GM23338 (cell line): ENCODE measurements at regions not wholly inside any gene's neighbourhood (a gene's known extent, or its start where the extent isn't known, plus 50 kb on each side); places are given as distances from the start of the nearest gene placed in this dataset.
A peak's percentile ranks its signal among the peaks of the same experiment; 100 is the strongest.

Source experiments
- ATAC-seq: fragments of 200-7000 bp; cut with Tn5 transposase; 3 replicates; pipeline ENCODE4 v1.9.1; 2020
- DNase-seq: peaks from one replicate; pipeline ENCODE4 v3.0.0-alpha.2; 2015; ENCODE audit warnings: low spot score
- H2AFZ ChIP-seq: fragments of 200-600 bp; sonication (generic); 2 replicates; pipeline ENCODE4 v1.8.0; 2016; ENCODE audit warnings: antibody characterized with exemption, mild to moderate bottlenecking, moderate library complexity
- H3F3A ChIP-seq: fragments of 200-600 bp; sonication (generic); replicated peaks from 2 replicates; pipeline ENCODE4 v1.8.0; 2017; ENCODE audit warnings: antibody characterized with exemption, mixed run types, low read depth
- H3K27ac ChIP-seq: fragments of 200-600 bp; sonication (generic); 2 replicates; pipeline ENCODE4 v1.6.1; 2016; ENCODE audit warnings: low read depth
- H3K27me3 ChIP-seq: fragments of 200-600 bp; sonication (generic); 2 replicates; pipeline ENCODE4 v1.8.0; 2016; ENCODE audit warnings: mild to moderate bottlenecking, mixed run types, moderate library complexity; ENCODE audit not compliant: insufficient read depth
- H3K36me3 ChIP-seq: fragments of 200-600 bp; sonication (generic); 2 replicates; pipeline ENCODE4 v1.8.0; 2016; ENCODE audit warnings: mild to moderate bottlenecking; ENCODE audit not compliant: insufficient read depth
- H3K4me1 ChIP-seq: fragments of 200-600 bp; sonication (generic); 2 replicates; pipeline ENCODE4 v1.8.0; 2016; ENCODE audit warnings: mild to moderate bottlenecking, moderate library complexity; ENCODE audit not compliant: insufficient read depth
- H3K4me2 ChIP-seq: fragments of 200-600 bp; sonication (generic); 2 replicates; pipeline ENCODE4 v1.7.1; 2017; ENCODE audit warnings: mixed run types
- H3K4me3 ChIP-seq: fragments of 200-600 bp; sonication (generic); 2 replicates; pipeline ENCODE4 v1.6.1; 2016; ENCODE audit warnings: mixed run types
- H3K79me2 ChIP-seq: fragments of 200-600 bp; sonication (generic); replicated peaks from 2 replicates; pipeline ENCODE4 v1.8.0; 2017; ENCODE audit warnings: mild to moderate bottlenecking; ENCODE audit not compliant: insufficient read depth
- H3K9me2 ChIP-seq: fragments of 200-600 bp; sonication (generic); 2 replicates; pipeline ENCODE4 v1.8.0; 2017; ENCODE audit not compliant: insufficient read depth
- H4K20me1 ChIP-seq: fragments of 200-600 bp; sonication (generic); replicated peaks from 2 replicates; pipeline ENCODE4 v1.8.0; 2017; ENCODE audit warnings: mild to moderate bottlenecking; ENCODE audit not compliant: insufficient read depth
- H3K27ac Mint-ChIP-seq: 2 replicates; pipeline ENCODE4 v1.8.0; 2020; ENCODE audit warnings: inconsistent platforms, mild to moderate bottlenecking, moderate library complexity, mixed read lengths
- H3K27me3 Mint-ChIP-seq: 3 replicates; pipeline ENCODE4 v1.8.0; 2022; ENCODE audit warnings: low read depth, mild to moderate bottlenecking, moderate library complexity, mixed read lengths, inconsistent platforms; ENCODE audit not compliant: insufficient read depth, poor library complexity
- H3K36me3 Mint-ChIP-seq: 3 replicates; pipeline ENCODE4 v1.8.0; 2021; ENCODE audit warnings: low read depth, mild to moderate bottlenecking, inconsistent platforms, moderate library complexity, mixed read lengths
- H3K4me1 Mint-ChIP-seq: 3 replicates; pipeline ENCODE4 v1.8.0; 2020; ENCODE audit warnings: mild to moderate bottlenecking, inconsistent platforms, mixed read lengths
- H3K4me3 Mint-ChIP-seq: 3 replicates; pipeline ENCODE4 v1.8.0; 2021; ENCODE audit warnings: moderate library complexity, mild to moderate bottlenecking, inconsistent platforms, mixed read lengths
- H3K9me3 Mint-ChIP-seq: 3 replicates; pipeline ENCODE4 v1.8.0; 2020; ENCODE audit warnings: moderate library complexity, mild to moderate bottlenecking, inconsistent platforms, mixed read lengths
- CREB1 ChIP-seq: fragments of 250-450 bp; sonication (Bioruptor Pico); IDR thresholded peaks from 2 replicates; pipeline ENCODE4 v1.5.0; 2020; ENCODE audit warnings: low read depth, mild to moderate bottlenecking, moderate library complexity
- EZH2phosphoT487 ChIP-seq: fragments of 200-600 bp; sonication (generic); IDR thresholded peaks from one replicate; pipeline ENCODE4 v1.8.1; 2018; ENCODE audit warnings: antibody characterized with exemption; ENCODE audit not compliant: unreplicated experiment
- NANOG ChIP-seq: IDR thresholded peaks from 2 replicates; pipeline ENCODE4 v1.6.1; 2016; ENCODE audit warnings: antibody characterized with exemption, borderline replicate concordance
- POLR2AphosphoS5 ChIP-seq: IDR thresholded peaks from 2 replicates; pipeline ENCODE4 v1.6.1; 2016; ENCODE audit warnings: antibody characterized with exemption, low read depth
- STAT1 ChIP-seq: IDR thresholded peaks from one replicate; pipeline ENCODE4 v1.6.1; 2016; ENCODE audit warnings: antibody characterized with exemption; ENCODE audit not compliant: unreplicated experiment
- ZNF114 ChIP-seq: fragments of 250-450 bp; sonication (Bioruptor Pico); IDR thresholded peaks from 2 replicates; pipeline ENCODE4 v1.5.0; 2020; ENCODE audit warnings: mild to moderate bottlenecking, moderate library complexity
- ZNF331 ChIP-seq: fragments of 250-450 bp; sonication (Bioruptor Pico); IDR thresholded peaks from 2 replicates; pipeline ENCODE4 v1.5.0; 2020; ENCODE audit warnings: low read depth, mild to moderate bottlenecking, moderate library complexity
- TF ChIP-seq, protein P1 (sequence below): fragments of 250-450 bp; sonication (Bioruptor Pico); IDR thresholded peaks from 2 replicates; pipeline ENCODE4 v1.5.0; 2020; ENCODE audit warnings: mild to moderate bottlenecking, moderate library complexity
- TF ChIP-seq, protein P2 (sequence below): IDR thresholded peaks from 2 replicates; pipeline ENCODE4 v1.6.1; 2016; ENCODE audit warnings: antibody characterized with exemption

DNA sequence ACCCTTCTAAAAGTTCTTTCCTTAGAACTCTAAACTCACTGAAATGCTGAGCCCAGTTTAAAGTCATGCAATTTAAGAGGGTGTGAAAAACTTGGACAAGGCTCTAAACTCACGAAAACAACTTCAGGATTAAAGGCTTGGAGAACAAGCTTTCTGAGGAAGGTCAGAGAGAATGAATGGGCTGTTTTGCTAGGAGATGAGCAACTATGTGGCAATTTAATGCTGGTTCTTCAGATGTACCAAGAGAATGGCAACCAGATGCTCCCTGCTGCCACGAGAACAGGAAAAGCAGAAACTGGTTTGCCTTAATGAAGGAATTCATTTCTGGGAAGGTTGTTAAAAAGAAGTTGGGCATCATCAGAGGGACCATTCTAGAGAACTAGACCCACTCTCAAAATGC is 77.8 kb upstream of the PMAIP1 start:
- ATAC-seq (no peak), DNase-seq (no peak)
- H3K4me1 ChIP-seq, result no peaks in the 10 kb centered on the region
- peak overlapping the region; percentile 24; the same call in 1 of the 2 replicates for H2AFZ ChIP-seq
- no peak overlapping the region for H3K27ac ChIP-seq
- no peak for TF ChIP-seq POLR2AphosphoS5
- no peak for TF ChIP-seq CREB1 (CRISPR knock-in tag)
- TF ChIP-seq ZNF331 (CRISPR knock-in tag), result no peak
- TF ChIP-seq, protein P1, sequence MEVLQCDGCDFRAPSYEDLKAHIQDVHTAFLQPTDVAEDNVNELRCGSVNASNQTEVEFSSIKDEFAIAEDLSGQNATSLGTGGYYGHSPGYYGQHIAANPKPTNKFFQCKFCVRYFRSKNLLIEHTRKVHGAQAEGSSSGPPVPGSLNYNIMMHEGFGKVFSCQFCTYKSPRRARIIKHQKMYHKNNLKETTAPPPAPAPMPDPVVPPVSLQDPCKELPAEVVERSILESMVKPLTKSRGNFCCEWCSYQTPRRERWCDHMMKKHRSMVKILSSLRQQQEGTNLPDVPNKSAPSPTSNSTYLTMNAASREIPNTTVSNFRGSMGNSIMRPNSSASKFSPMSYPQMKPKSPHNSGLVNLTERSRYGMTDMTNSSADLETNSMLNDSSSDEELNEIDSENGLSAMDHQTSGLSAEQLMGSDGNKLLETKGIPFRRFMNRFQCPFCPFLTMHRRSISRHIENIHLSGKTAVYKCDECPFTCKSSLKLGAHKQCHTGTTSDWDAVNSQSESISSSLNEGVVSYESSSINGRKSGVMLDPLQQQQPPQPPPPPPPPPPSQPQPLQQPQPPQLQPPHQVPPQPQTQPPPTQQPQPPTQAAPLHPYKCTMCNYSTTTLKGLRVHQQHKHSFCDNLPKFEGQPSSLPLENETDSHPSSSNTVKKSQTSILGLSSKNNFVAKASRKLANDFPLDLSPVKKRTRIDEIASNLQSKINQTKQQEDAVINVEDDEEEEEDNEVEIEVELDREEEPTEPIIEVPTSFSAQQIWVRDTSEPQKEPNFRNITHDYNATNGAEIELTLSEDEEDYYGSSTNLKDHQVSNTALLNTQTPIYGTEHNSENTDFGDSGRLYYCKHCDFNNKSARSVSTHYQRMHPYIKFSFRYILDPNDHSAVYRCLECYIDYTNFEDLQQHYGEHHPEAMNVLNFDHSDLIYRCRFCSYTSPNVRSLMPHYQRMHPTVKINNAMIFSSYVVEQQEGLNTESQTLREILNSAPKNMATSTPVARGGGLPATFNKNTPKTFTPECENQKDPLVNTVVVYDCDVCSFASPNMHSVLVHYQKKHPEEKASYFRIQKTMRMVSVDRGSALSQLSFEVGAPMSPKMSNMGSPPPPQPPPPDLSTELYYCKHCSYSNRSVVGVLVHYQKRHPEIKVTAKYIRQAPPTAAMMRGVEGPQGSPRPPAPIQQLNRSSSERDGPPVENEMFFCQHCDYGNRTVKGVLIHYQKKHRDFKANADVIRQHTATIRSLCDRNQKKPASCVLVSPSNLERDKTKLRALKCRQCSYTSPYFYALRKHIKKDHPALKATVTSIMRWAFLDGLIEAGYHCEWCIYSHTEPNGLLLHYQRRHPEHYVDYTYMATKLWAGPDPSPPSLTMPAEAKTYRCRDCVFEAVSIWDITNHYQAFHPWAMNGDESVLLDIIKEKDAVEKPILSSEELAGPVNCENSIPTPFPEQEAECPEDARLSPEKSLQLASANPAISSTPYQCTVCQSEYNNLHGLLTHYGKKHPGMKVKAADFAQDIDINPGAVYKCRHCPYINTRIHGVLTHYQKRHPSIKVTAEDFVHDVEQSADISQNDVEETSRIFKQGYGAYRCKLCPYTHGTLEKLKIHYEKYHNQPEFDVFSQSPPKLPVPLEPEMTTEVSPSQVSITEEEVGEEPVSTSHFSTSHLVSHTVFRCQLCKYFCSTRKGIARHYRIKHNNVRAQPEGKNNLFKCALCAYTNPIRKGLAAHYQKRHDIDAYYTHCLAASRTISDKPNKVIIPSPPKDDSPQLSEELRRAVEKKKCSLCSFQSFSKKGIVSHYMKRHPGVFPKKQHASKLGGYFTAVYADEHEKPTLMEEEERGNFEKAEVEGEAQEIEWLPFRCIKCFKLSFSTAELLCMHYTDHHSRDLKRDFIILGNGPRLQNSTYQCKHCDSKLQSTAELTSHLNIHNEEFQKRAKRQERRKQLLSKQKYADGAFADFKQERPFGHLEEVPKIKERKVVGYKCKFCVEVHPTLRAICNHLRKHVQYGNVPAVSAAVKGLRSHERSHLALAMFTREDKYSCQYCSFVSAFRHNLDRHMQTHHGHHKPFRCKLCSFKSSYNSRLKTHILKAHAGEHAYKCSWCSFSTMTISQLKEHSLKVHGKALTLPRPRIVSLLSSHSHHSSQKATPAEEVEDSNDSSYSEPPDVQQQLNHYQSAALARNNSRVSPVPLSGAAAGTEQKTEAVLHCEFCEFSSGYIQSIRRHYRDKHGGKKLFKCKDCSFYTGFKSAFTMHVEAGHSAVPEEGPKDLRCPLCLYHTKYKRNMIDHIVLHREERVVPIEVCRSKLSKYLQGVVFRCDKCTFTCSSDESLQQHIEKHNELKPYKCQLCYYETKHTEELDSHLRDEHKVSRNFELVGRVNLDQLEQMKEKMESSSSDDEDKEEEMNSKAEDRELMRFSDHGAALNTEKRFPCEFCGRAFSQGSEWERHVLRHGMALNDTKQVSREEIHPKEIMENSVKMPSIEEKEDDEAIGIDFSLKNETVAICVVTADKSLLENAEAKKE, result no peak
- TF ChIP-seq, protein P2, sequence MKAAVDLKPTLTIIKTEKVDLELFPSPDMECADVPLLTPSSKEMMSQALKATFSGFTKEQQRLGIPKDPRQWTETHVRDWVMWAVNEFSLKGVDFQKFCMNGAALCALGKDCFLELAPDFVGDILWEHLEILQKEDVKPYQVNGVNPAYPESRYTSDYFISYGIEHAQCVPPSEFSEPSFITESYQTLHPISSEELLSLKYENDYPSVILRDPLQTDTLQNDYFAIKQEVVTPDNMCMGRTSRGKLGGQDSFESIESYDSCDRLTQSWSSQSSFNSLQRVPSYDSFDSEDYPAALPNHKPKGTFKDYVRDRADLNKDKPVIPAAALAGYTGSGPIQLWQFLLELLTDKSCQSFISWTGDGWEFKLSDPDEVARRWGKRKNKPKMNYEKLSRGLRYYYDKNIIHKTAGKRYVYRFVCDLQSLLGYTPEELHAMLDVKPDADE, result no peak
- TF ChIP-seq STAT1, result no peak
- no peak for TF ChIP-seq EZH2phosphoT487
- no peak for TF ChIP-seq NANOG
- TF ChIP-seq ZNF114 (CRISPR knock-in tag), result no peak
- Mint-ChIP-seq H3K4me3 (no peak overlapping the region), H3K4me1 (no peaks in the 10 kb centered on the region; the same call in 2 of the 3 replicates), H3K9me3 (no peaks in the 10 kb centered on the region; the same call in 2 of the 3 replicates), H3K36me3 (no peaks in the 10 kb centered on the region), H3K27me3 (peaks cover 5% of the 10 kb centered on the region), H3K27ac (no peak overlapping the region)
- H3K4me3 ChIP-seq, result no peak overlapping the region
- H3K79me2 ChIP-seq, result no peaks in the 10 kb centered on the region
- H3K4me2 ChIP-seq, result no peak overlapping the region
- no peaks in the 10 kb centered on the region for H3K36me3 ChIP-seq
- H3K27me3 ChIP-seq, result no peaks in the 10 kb centered on the region
- H3F3A ChIP-seq, result no peaks in the 10 kb centered on the region
- no peaks in the 10 kb centered on the region for H4K20me1 ChIP-seq
- no peaks in the 10 kb centered on the region for H3K9me2 ChIP-seq
